Sigmoid colon (tissue), 6 donors: ENCODE measurements at regions not wholly inside any gene's neighbourhood (a gene's known extent, or its start where the extent isn't known, plus 50 kb on each side); places are given as distances from the start of the nearest gene placed in this dataset.

ENCODE experiments used
- DNase-seq: peaks from one replicate; pipeline ENCODE4 v3.0.0-alpha.2; 2019
- H3K27ac ChIP-seq, 4 donors: fragments of 200-600 bp; sonication (generic); one replicate each; pipeline ENCODE4 v1.5.1; 2016 to 2019; ENCODE audit warnings: mild to moderate bottlenecking in 1 of 4
- H3K27me3 ChIP-seq, 3 donors: fragments of 200-600 bp; sonication (generic); one replicate each; pipeline ENCODE4 v1.5.1; 2019; ENCODE audit warnings: mild to moderate bottlenecking in 1 of 3
- H3K36me3 ChIP-seq, 4 donors: fragments of 200-600 bp; sonication (generic); one replicate each; pipeline ENCODE4 v1.5.1; 2016 to 2019
- H3K4me1 ChIP-seq, 4 donors: fragments of 200-600 bp; sonication (generic); one replicate each; pipeline ENCODE4 v1.5.1; 2017 to 2019
- H3K4me3 ChIP-seq, 4 donors: fragments of 200-600 bp; sonication (generic); one replicate each; pipeline ENCODE4 v1.5.1; 2017 to 2019; ENCODE audit warnings: mild to moderate bottlenecking in 2 of 4, moderate library complexity in 1 of 4
- H3K9me3 ChIP-seq, 4 donors: fragments of 200-600 bp in 3 of 4; sonication (generic) in 3 of 4; one replicate each; pipeline versions ENCODE4 v1.5.1 to v1.6.1; 2013 to 2019
- CTCF ChIP-seq, 4 experiments: fragments of 450-650 bp in 3 of 4; fragments of 200-600 bp in 1 of 4; IDR thresholded peaks; one replicate each; pipeline ENCODE4 v1.5.1; 2016 to 2019; ENCODE audit warnings: antibody characterized with exemption in 4 of 4, mild to moderate bottlenecking in 3 of 4, moderate library complexity in 2 of 4
- EP300 ChIP-seq, 4 donors: sonication (generic); formaldehyde crosslinking; IDR thresholded peaks; one replicate each; pipeline ENCODE4 v1.6.1; 2017; ENCODE audit warnings: antibody characterized with exemption in 4 of 4
- POLR2A ChIP-seq, 2 donors: fragments of 450-650 bp; IDR thresholded peaks; one replicate each; pipeline ENCODE4 v1.6.1; 2016; ENCODE audit warnings: antibody characterized with exemption in 2 of 2, mild to moderate bottlenecking in 2 of 2, moderate library complexity in 2 of 2
- POLR2AphosphoS5 ChIP-seq, 4 donors: sonication (generic); formaldehyde crosslinking; IDR thresholded peaks; one replicate each; pipeline ENCODE4 v1.6.1; 2017; ENCODE audit warnings: antibody characterized with exemption in 4 of 4
- WGBS, 2 donors: extraction: QIAGEN DNeasy Blood & Tissue Kit; methylation state at CpG; one replicate each; pipeline ENCODE4 v1.1.7; 2013; 5-methylcytosine and 5-hydroxymethylcytosine counted together
- intact Hi-C: fragments of 100-400 bp; cut with DNase I; formaldehyde crosslinking; loops from one replicate; pipeline ENCODE4 v1.15.1; 2023
- donor health status: healthy with polysubstance abuse.
- donor health status: healthy.

DNA sequence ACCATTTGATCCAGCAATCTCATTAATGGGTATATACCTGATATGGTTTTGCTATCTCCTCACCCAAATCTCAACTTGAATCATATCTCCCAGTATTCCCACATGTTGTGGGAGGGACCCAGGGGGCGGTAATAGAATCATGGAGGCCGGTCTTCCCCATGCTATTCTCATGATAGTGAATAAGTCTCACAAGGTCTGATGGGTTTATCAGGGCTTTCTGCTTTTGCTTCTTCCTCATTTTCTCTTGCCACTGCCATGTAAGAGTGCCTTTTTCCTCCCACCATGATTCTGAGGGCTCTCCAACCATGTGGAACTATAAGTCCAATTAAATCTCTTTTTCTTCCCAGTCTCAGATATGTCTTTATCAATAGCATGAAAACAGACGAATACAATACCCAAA, 74.5 kb upstream of the APC start:
- 81 to 83% methylated on average over 3 of the region's 3 CpGs for WGBS, 2 donors
- DNase-seq: no peak
- H3K4me1 ChIP-seq: no peaks in the 10 kb centered on the region
- no peak overlapping the region for H3K4me3 ChIP-seq
- H3K27me3 ChIP-seq: no peaks in the 10 kb centered on the region
- H3K27ac ChIP-seq: no peak overlapping the region
- peaks cover 0 to 5% (median 0%) of the 10 kb centered on the region in 4 donors for H3K9me3 ChIP-seq
- no peaks in the 10 kb centered on the region for H3K36me3 ChIP-seq
- TF ChIP-seq POLR2AphosphoS5 (IDR thresholded peaks at IDR 0.05) (no peak), EP300 (IDR thresholded peaks at IDR 0.05) (no peak), CTCF (IDR thresholded peaks at IDR 0.05) (no peak), POLR2A (IDR thresholded peaks at IDR 0.05) (no peak)
- intact Hi-C loops: no loop called here

- H3K27me3 ChIP-seq: no peaks in the 10 kb centered on the region
- 90 to 91% methylated on average over 4 of the region's 4 CpGs for WGBS, 2 donors
- H3K4me3 ChIP-seq: no peak overlapping the region
- intact Hi-C loops: no loop called here
- no peaks in the 10 kb centered on the region for H3K4me1 ChIP-seq
- no peak overlapping the region for H3K27ac ChIP-seq
- no peak for DNase-seq
- H3K9me3 ChIP-seq: no peaks in the 10 kb centered on the region
- H3K36me3 ChIP-seq: no peaks in the 10 kb centered on the region
- TF ChIP-seq POLR2A (IDR thresholded peaks at IDR 0.05) (no peak), CTCF (IDR thresholded peaks at IDR 0.05) (no peak), EP300 (IDR thresholded peaks at IDR 0.05) (no peak), POLR2AphosphoS5 (IDR thresholded peaks at IDR 0.05) (no peak)
Observed at GRCh38 chr5:112668016-112668415, 69.7 kb upstream of the APC start.

DNA sequence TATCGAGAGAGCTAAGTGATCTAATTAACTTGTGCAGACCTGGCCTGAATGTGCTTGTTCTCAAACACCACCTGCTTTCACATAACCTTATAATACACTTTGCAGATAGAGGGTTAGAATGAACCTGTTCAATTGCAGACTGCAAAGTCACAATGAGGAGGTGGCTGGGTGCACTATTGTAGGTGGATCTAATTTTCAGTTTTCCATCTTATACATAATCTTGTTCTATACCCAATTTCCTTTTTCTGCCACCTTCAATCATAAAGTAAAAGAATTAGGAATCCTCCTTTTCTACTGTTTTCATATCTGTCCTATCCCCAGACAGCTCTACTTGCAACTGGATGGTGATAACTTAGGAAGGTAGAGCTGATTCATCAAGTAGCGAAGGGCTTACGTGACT, 68.8 kb upstream of the APC start:
- Histone ChIP-seq H3K27ac (no peak overlapping the region), H3K27me3 (no peaks in the 10 kb centered on the region), H3K9me3 (no peaks in the 10 kb centered on the region), H3K4me1 (no peaks in the 10 kb centered on the region), H3K4me3 (no peak overlapping the region), H3K36me3 (no peaks in the 10 kb centered on the region)
- intact Hi-C loops: no loop called here
- DNase-seq: no peak
- 97% methylated on average over 3 of the region's 3 CpGs for WGBS, 2 donors
- no peak for TF ChIP-seq POLR2AphosphoS5 (IDR thresholded peaks at IDR 0.05)
- TF ChIP-seq CTCF (IDR thresholded peaks at IDR 0.05): no peak
- no peak for TF ChIP-seq POLR2A (IDR thresholded peaks at IDR 0.05)
- TF ChIP-seq EP300 (IDR thresholded peaks at IDR 0.05): no peak

DNA sequence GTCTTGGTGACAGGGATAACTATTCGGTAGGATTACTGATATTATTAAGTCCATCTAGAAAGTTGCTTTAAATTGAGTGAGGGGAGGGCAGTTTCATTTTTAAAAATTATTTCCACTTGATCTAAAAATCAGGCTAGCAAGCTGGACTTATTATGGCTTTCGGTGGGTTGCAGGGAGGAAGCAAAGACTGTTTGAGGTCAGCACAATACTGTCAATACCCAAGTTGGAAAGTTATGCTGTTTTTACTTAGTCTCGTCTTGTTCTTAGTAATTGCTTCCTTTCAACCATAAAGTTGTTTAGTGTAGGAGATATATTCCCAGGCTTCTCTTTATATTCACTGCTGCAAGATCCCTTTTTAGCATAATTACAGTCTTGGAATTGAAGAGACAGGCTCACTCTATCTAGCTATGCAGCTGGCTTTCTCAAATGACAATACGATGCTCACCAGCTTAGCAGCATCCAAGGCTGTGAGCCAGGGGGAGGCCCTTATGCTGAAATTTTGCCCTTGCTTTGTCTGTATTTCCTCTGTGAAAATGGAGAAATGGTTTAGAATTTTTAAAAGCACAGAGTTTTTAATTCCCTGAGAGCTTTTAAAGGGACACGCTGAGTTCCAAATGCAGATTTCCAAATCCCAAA, 68.2 kb upstream of the APC start:
- 80 to 88% methylated on average over 5 of the region's 5 CpGs for WGBS, 2 donors
- Histone ChIP-seq H3K9me3 (no peaks in the 10 kb centered on the region), H3K27me3 (no peaks in the 10 kb centered on the region), H3K36me3 (no peaks in the 10 kb centered on the region), H3K4me3 (no peak overlapping the region), H3K27ac (no peak overlapping the region), H3K4me1 (no peaks in the 10 kb centered on the region)
- TF ChIP-seq POLR2AphosphoS5 (IDR thresholded peaks at IDR 0.05): no peak
- TF ChIP-seq CTCF (IDR thresholded peaks at IDR 0.05): no peak
- TF ChIP-seq POLR2A (IDR thresholded peaks at IDR 0.05): no peak
- no peak for TF ChIP-seq EP300 (IDR thresholded peaks at IDR 0.05)
- intact Hi-C loops: no loop called here
- no peak for DNase-seq

DNA sequence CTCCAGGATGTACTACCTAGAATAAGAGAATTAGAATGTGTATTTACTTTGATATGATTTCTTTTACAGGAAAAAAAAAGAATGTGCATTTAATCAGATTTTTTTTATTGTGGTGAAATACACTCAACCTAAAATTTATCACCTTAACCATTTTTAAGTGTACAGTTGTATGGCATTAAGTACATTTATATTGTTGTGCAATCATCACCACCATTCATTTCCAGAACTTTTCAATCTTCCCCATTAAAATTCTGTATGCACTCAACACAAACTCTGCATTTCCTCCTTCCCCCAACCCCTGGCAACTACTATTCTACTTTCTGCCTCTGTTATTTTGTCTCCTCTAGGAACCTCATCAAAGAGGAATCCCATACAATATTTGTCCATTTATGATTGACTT, 66.0 kb upstream of the APC start:
- Histone ChIP-seq H3K27ac (no peak overlapping the region), H3K4me1 (no peaks in the 10 kb centered on the region), H3K36me3 (no peaks in the 10 kb centered on the region), H3K9me3 (no peaks in the 10 kb centered on the region), H3K4me3 (no peak overlapping the region), H3K27me3 (no peaks in the 10 kb centered on the region)
- TF ChIP-seq CTCF (IDR thresholded peaks at IDR 0.05): no peak
- no peak for TF ChIP-seq POLR2A (IDR thresholded peaks at IDR 0.05)
- no peak for TF ChIP-seq POLR2AphosphoS5 (IDR thresholded peaks at IDR 0.05)
- TF ChIP-seq EP300 (IDR thresholded peaks at IDR 0.05): no peak
- no peak for DNase-seq
- intact Hi-C loops: no loop called here
